ENCODE measurements at regions not wholly inside any gene's neighbourhood (a gene's known extent, or its start where the extent isn't known, plus 50 kb on each side); places are given as distances from the start of the nearest gene placed in this dataset.

GRCh38 chr4:148773313-148773712, 331.1 kb upstream of the NR3C2 start:
- Histone ChIP-seq H2BK20ac (ENCODE audit: low read length) (no peak overlapping the region), H3K27ac (ENCODE audit: low read depth, low read length) (no peak overlapping the region), H3K79me2 (ENCODE audit: control insufficient read depth in 1 of 2, insufficient read depth in 2 of 2, low read length in 2 of 2) (no peaks in the 10 kb centered on the region), H2BK15ac (ENCODE audit: low read length) (no peak overlapping the region), H3K18ac (ENCODE audit: extremely low read depth, low read length) (no peak overlapping the region), H4K8ac (ENCODE audit: extremely low read depth, insufficient read depth, low read length) (no peak overlapping the region), H3K56ac (replicated peaks; ENCODE audit: insufficient read length, low read depth, low read length) (no peak overlapping the region), H3K79me1 (ENCODE audit: low read depth, low read length) (no peaks in the 10 kb centered on the region), H3K14ac (ENCODE audit: insufficient read length) (no peak overlapping the region), H2BK120ac (replicated peaks; ENCODE audit: low read depth, low read length) (no peak overlapping the region), H3K9ac (replicated peaks in 1 of 4; ENCODE audit: extremely low read depth in 1 of 4, low read depth in 3 of 4, low read length in 3 of 4) (no peak overlapping the region), H4K20me1 (replicated peaks in 1 of 2; ENCODE audit: control insufficient read depth in 1 of 2, insufficient read depth in 2 of 2, low read length in 2 of 2) (no peaks in the 10 kb centered on the region), H2AFZ (ENCODE audit: low read length) (no peak overlapping the region), H3K23ac (ENCODE audit: insufficient read length) (no peak overlapping the region), H2BK12ac (ENCODE audit: low read depth, low read length) (no peak overlapping the region), H4K5ac (ENCODE audit: insufficient read length, low read depth, low read length) (no peak overlapping the region), H3K4me2 (ENCODE audit: insufficient read depth in 1 of 2, low read depth in 2 of 2, low read length in 2 of 2) (no peak overlapping the region), H3K9me3 (ENCODE audit: insufficient read depth in 2 of 2, low read depth in 1 of 2, low read length in 1 of 2) (no peaks in the 10 kb centered on the region), H2BK5ac (ENCODE audit: low read depth, low read length) (no peak overlapping the region), H2AK5ac (ENCODE audit: low read depth, low read length) (no peak overlapping the region), H3K23me2 (ENCODE audit: low read depth, low read length) (no peaks in the 10 kb centered on the region), H4K91ac (replicated peaks; ENCODE audit: insufficient read length, low read length) (no peak overlapping the region), H3K4me3 (ENCODE audit: extremely low read depth in 1 of 4, insufficient read depth in 2 of 4, low read depth in 3 of 4, low read length in 4 of 4) (no peak overlapping the region), H3K36me3 (ENCODE audit: control insufficient read depth in 2 of 4, insufficient read depth in 4 of 4, low read length in 3 of 4) (no peaks in the 10 kb centered on the region), H3K27me3 (replicated peaks in 1 of 4; ENCODE audit: control insufficient read depth in 3 of 4, extremely low read depth in 1 of 4, insufficient read depth in 3 of 4, low read length in 3 of 4) (no peaks in the 10 kb centered on the region), H3K4me1 (replicated peaks in 1 of 4; ENCODE audit: control insufficient read depth in 3 of 4, insufficient read depth in 4 of 4, low read length in 3 of 4) (no peaks in the 10 kb centered on the region), H3K4ac (replicated peaks; ENCODE audit: insufficient read length, low read depth, low read length) (no peak overlapping the region)
- DNase-seq (ENCODE audit: low read depth in 1 of 2, low spot score in 2 of 2) (no peak), FAIRE-seq (no peak)
- CTCF ChIA-PET (ENCODE audit: partially characterized antibody) = no interaction called here
- POLR2A ChIA-PET (ENCODE audit: partially characterized antibody) = no interaction called here
- no peak for TF ChIP-seq SP2 (IDR thresholded peaks at IDR 0.05; ENCODE audit: low read length)
- TF ChIP-seq CHD2 (IDR thresholded peaks at IDR 0.05; ENCODE audit: low read length) = no peak
- TF ChIP-seq POLR2A (IDR thresholded peaks at IDR 0.05; ENCODE audit: control extremely low read depth in 1 of 2, low read depth in 2 of 2, low read length in 2 of 2) = no peak
- TF ChIP-seq MAX (IDR thresholded peaks at IDR 0.05) = no peak
- WGBS, 2 experiments (ENCODE audit: extremely low coverage in 1 of 2, insufficient coverage in 1 of 2, insufficient read length in 1 of 2, insufficient replicate concordance in 2 of 2, low coverage in 1 of 2, low lambda C conversion rate in 2 of 2, missing lambda C conversion rate in 1 of 2) = 94% methylated on average over 2 of the region's 2 CpGs; no CpG with 5 or more reads in 1 of the 2 experiments

Data from H1 (cell line).